Eye (tissue), 1 donor: ENCODE measurements at regions not wholly inside any gene's neighbourhood (a gene's known extent, or its start where the extent isn't known, plus 50 kb on each side); places are given as distances from the start of the nearest gene placed in this dataset.
A peak's percentile ranks its signal among the peaks of the same experiment; 100 is the strongest.
"Not testable (repeated sequence)": the region's sequence is repeated elsewhere in the genome, so short reads cannot be mapped to it uniquely, and the experiment has no call there.

Source experiments
- DNase-seq: peaks from one replicate; pipeline ENCODE4 v3.0.0-alpha.2; 2015

- not testable (repeated sequence) for DNase-seq
These were observed 144.5 kb upstream of the GOT2 start for GRCh38 chr16:58878641-58879040.

- no peak for DNase-seq
These were observed 132.8 kb upstream of the GOT2 start for GRCh38 chr16:58866935-58867334.

- DNase-seq, result no peak
These were observed 129.6 kb upstream of the GOT2 start for GRCh38 chr16:58863761-58864160.

GRCh38 chr16:58863042-58863441 is 128.9 kb upstream of the GOT2 start:
- DNase-seq, result no peak

GRCh38 chr16:58862334-58863021 is 128.4 kb upstream of the GOT2 start:
- DNase-seq, result peak; percentile 39

- DNase-seq, result no peak
These were observed 126.0 kb upstream of the GOT2 start for GRCh38 chr16:58859958-58860669.

- not testable (repeated sequence) for DNase-seq
These were observed 124.5 kb upstream of the GOT2 start for GRCh38 chr16:58858577-58858976.

DNA sequence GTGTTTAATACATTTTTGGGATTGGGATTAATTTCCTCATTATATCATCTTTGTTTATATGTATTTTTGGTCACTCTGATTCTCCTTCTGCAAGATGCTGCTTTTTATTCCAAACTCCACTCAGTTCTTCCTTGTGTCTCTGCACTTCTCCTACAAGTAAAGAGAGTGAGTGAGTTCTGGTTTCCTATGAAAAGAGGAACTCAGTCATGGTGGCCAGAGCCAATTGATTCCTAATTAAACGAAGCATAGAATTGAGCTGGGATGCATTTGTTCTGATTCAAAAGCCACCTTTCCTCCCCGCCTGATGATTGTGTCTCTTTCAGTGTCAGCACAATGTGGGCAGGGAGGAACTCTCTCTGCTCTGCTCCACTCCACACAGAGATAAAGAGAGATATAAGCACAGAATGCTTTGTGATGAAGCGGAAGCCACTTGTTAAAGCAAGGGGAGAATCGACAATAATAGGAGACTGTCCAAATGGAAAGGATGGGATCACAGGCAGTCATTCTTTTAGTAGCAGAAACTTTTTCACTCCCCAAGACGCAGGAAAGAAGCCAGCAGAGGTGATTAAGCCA is 121.3 kb upstream of the GOT2 start:
- no peak for DNase-seq

GRCh38 chr16:58853854-58854791 is 120.0 kb upstream of the GOT2 start:
- no peak for DNase-seq

- DNase-seq, result no peak
These were observed 116.5 kb upstream of the GOT2 start for GRCh38 chr16:58850678-58851020.

DNA sequence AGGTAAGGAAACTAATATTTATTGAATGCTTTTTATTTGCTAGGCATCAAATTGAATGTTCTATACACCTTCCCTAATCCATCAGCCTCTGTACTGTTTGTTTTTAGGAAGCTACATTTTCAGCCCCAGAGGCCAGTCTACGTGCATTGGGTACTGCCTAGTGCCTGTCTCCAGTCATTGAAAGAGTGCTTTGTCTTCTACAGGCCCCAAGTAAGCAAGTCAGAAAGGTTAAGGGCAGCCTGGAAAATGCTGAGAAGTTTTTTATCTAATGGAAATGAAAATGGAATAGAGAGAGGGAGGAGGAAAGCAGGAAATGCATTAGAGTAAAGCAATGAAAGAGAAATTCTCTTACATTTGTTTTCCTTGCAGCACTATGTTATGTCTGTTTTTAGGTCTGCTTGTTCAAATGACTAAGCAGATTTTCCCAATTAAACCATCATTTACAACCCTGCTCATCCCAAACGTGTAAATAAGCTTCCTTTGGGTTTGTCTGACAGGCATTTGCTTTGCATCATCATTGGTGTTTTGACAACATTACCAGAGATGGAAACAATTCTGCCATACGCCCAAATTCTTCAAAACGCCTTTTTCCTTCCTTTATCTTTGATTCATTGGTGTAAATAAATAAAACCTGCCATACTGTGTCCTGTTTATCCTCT is 116.0 kb upstream of the GOT2 start:
- DNase-seq, result no peak

DNA sequence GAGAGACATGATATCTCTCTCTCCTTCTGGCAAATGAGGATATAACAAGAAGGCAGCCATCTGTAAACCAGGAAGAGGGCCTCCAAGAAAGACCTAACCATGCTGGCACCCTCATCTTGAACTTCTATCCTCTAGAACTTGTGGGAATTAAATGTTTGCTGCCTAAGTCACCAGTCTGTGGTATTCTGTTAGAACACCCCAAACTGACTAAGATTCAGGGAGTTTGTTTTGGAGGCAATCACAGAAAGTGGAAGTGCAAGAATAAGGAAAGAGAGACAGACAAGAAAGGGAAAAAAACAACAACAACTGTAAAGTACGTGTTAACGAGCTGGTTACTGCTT is 114.5 kb upstream of the GOT2 start:
- DNase-seq, result no peak

GRCh38 chr16:58847902-58848661 is 114.0 kb upstream of the GOT2 start:
- no peak for DNase-seq

GRCh38 chr16:58846226-58846625 is 112.1 kb upstream of the GOT2 start:
- DNase-seq, result not testable (repeated sequence)

DNA sequence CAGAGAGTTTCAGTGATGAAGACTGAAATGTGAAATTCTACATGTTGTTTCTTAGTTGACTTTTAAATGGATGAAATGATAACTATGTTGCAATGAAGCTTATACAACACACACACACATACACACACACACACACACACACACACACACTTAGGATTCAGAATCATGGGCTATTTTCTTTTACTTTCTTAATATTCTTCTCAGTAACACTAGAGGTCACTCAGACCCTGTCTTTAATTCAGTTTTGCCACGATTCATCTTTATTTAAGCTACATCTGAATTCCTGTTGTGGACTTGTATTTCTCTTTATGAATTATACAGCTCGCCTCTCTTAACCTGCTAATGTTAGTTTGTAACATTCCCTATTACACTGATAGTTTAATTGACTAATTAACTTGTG is 109.6 kb upstream of the GOT2 start:
- peak; percentile 75 for DNase-seq

DNA sequence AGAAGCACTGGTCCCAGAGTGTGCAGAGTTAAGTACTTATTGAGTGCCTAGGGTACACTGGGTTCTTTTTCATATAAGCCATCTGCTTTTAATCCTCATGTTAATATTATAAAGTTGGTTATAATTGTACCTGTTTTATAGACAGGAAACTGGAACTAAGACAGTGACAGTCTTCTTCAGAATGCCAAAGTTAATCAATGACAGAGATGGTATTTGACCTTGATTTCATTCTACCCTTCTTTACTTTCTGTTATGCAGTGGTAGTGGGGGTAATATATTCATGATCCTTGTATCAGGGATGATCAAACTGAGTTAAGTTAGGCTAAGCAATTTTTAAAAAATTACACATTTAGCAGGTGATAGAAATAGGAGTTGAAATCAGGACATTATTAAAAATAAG is 108.6 kb upstream of the GOT2 start:
- no peak for DNase-seq

GRCh38 chr16:58842156-58842555 is 108.0 kb upstream of the GOT2 start:
- DNase-seq, result no peak

GRCh38 chr16:58837950-58838349 is 103.8 kb upstream of the GOT2 start:
- no peak for DNase-seq

DNA sequence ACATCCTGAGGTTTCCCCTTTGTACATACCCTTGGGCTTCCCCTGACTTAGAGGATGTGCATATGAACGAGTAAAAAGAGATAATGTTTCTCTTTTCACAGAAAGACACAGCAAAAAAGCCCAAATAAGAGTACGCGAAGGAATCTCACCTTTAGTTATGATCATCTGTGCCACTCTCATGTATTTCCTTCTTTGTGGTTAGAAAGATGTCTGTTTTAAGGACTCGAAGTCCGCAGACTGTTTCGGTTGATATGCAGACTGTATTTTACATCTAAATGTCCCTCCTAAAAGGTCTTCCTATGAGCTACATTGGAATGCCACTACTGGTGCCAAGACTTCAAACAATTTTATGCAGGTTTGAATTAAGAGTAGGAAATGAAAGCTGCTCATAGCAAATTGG is 102.3 kb upstream of the GOT2 start:
- DNase-seq, result no peak

DNA sequence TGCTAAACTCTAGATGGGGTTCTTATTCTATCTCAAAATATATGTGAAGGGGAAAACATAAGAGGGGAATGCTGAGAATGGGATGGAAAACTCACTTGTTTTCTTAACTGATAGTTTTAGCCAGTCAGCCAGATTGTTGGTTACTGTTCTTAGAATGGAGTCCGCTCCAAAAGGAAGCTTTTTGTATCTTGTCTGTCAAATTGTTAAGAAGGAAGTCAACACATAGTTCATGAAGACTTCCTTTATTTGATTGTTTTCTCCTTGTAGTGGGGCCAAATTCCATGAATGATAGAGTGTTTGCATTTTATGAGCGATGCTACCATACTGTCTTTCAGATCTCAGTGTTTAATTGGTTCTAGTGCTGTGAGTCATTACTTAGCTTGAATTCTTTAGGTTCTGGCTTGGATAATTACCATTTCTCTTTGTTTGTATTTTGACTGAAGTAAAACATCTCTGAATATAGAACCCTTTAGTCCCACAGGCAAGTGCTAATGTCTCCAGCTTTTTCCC is 98.3 kb upstream of the GOT2 start:
- no peak for DNase-seq

DNA sequence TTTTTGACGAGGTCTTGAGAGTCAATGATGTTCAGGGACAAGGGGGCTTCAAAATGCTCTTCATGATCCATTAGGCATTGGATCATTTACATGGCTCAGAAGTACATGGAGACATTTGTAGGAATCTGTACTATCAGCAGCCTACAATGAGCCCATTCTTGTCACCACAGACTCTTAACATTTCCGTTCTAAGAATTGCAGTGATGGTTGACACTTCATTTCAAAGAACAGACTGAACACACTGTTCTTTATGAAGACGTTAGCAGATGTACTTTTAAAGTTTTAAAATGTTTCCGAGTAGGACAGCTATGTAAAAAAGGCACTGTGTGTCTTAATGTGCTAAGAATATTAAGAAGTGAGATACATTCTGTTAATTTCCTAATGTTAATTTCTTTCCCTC is 97.3 kb upstream of the GOT2 start:
- no peak for DNase-seq
